H9 (cell line): ENCODE measurements at regions not wholly inside any gene's neighbourhood (a gene's known extent, or its start where the extent isn't known, plus 50 kb on each side); places are given as distances from the start of the nearest gene placed in this dataset.

Experiments
- DNase-seq: peaks from one replicate; pipeline ENCODE4 v3.0.0-alpha.2; 2017
- H2AFZ ChIP-seq: one replicate; pipeline ENCODE4 v1.6.1; 2013; ENCODE audit warnings: mild to moderate bottlenecking, low read length, control low read depth, moderate library complexity
- H2AK5ac ChIP-seq: 2 replicates; pipeline ENCODE4 v1.6.1; 2013; ENCODE audit warnings: low read length, control low read depth, mixed read lengths; ENCODE audit not compliant: insufficient read length
- H2BK120ac ChIP-seq: one replicate; pipeline ENCODE4 v1.6.1; 2013; ENCODE audit warnings: low read depth, mild to moderate bottlenecking, low read length, control low read depth, inconsistent platforms; ENCODE audit not compliant: poor library complexity, severe bottlenecking
- H2BK12ac ChIP-seq: 2 replicates; pipeline ENCODE4 v1.6.1; 2013; ENCODE audit warnings: low read length, control low read depth, mixed read lengths, low read depth; ENCODE audit not compliant: insufficient read length
- H2BK15ac ChIP-seq: 2 replicates; pipeline ENCODE4 v1.6.1; 2013; ENCODE audit warnings: low read depth, low read length, control low read depth
- H2BK20ac ChIP-seq: one replicate; pipeline ENCODE4 v1.6.1; 2013; ENCODE audit warnings: low read depth, mild to moderate bottlenecking, low read length, control low read depth, inconsistent platforms; ENCODE audit not compliant: poor library complexity, severe bottlenecking
- H2BK5ac ChIP-seq: 2 replicates; pipeline ENCODE4 v1.6.1; 2013; ENCODE audit warnings: low read length, control low read depth, mixed read lengths; ENCODE audit not compliant: insufficient read length
- H3K14ac ChIP-seq: 2 replicates; pipeline ENCODE4 v1.6.1; 2013; ENCODE audit warnings: low read length, control low read depth; ENCODE audit not compliant: insufficient read depth
- H3K18ac ChIP-seq: 2 replicates; pipeline ENCODE4 v1.6.1; 2013; ENCODE audit warnings: low read depth, mild to moderate bottlenecking, mixed read lengths, low read length, control low read depth; ENCODE audit not compliant: insufficient read length
- H3K23ac ChIP-seq: 2 replicates; pipeline ENCODE4 v1.6.1; 2013; ENCODE audit warnings: low read length, control low read depth, mixed read lengths, low read depth; ENCODE audit not compliant: insufficient read length
- H3K23me2 ChIP-seq: 2 replicates; pipeline ENCODE4 v1.6.1; 2013; ENCODE audit warnings: low read depth, mild to moderate bottlenecking, mixed read lengths, low read length, control low read depth; ENCODE audit not compliant: insufficient read length, poor library complexity, severe bottlenecking
- H3K27ac ChIP-seq: 2 replicates; pipeline ENCODE4 v1.5.1; 2013; ENCODE audit warnings: low read length, control low read depth, mixed read lengths, low read depth; ENCODE audit not compliant: insufficient read length
- H3K27me3 ChIP-seq: 2 replicates; pipeline ENCODE4 v1.6.1; 2013; ENCODE audit warnings: low read length, control low read depth, inconsistent platforms; ENCODE audit not compliant: insufficient read depth
- H3K4ac ChIP-seq: 2 replicates; pipeline ENCODE4 v1.6.1; 2013; ENCODE audit warnings: low read depth, mild to moderate bottlenecking, control low read depth, inconsistent platforms, low read length, moderate library complexity
- H3K4me1 ChIP-seq: 2 replicates; pipeline ENCODE4 v1.6.1; 2013; ENCODE audit warnings: low read length, control low read depth, inconsistent platforms; ENCODE audit not compliant: insufficient read depth
- H3K4me2 ChIP-seq: 2 replicates; pipeline ENCODE4 v1.6.1; 2013; ENCODE audit warnings: low read length, control low read depth, mixed read lengths; ENCODE audit not compliant: insufficient read length, insufficient read depth
- H3K56ac ChIP-seq: 2 replicates; pipeline ENCODE4 v1.6.1; 2013; ENCODE audit warnings: low read depth, mild to moderate bottlenecking, mixed read lengths, low read length, control low read depth; ENCODE audit not compliant: insufficient read length
- H3K79me1 ChIP-seq: 2 replicates; pipeline ENCODE4 v1.6.1; 2013; ENCODE audit warnings: low read depth, mild to moderate bottlenecking, moderate library complexity, low read length, control low read depth, inconsistent platforms; ENCODE audit not compliant: insufficient read depth, poor library complexity, severe bottlenecking
- H3K79me2 ChIP-seq: 2 replicates; pipeline ENCODE4 v1.6.1; 2013; ENCODE audit warnings: low read length, control low read depth, inconsistent platforms; ENCODE audit not compliant: insufficient read depth
- H3K9ac ChIP-seq: 2 replicates; pipeline ENCODE4 v1.6.1; 2013; ENCODE audit warnings: low read length, control low read depth, mixed read lengths; ENCODE audit not compliant: insufficient read length; ENCODE audit errors: extremely low read depth
- H3K9me3 ChIP-seq: one replicate; pipeline ENCODE4 v1.6.1; 2013; ENCODE audit warnings: low read depth, low read length, inconsistent platforms; ENCODE audit not compliant: control insufficient read depth
- H3T11ph ChIP-seq: one replicate; pipeline ENCODE4 v1.6.1; 2013; ENCODE audit warnings: mild to moderate bottlenecking, low read length, control low read depth, inconsistent platforms
- H4K20me1 ChIP-seq: one replicate; pipeline ENCODE4 v1.6.1; 2013; ENCODE audit not compliant: control insufficient read depth, insufficient read length, insufficient read depth
- H4K5ac ChIP-seq: 2 replicates; pipeline ENCODE4 v1.6.1; 2013; ENCODE audit warnings: low read depth, mild to moderate bottlenecking, mixed read lengths, low read length, control low read depth; ENCODE audit not compliant: insufficient read length
- H4K8ac ChIP-seq: replicated peaks from 2 replicates; pipeline ENCODE4 v1.6.1; 2013; ENCODE audit warnings: low read length, control low read depth, mixed read lengths, low read depth; ENCODE audit not compliant: insufficient read length
- H4K91ac ChIP-seq: 2 replicates; pipeline ENCODE4 v1.6.1; 2013; ENCODE audit warnings: low read depth, mild to moderate bottlenecking, moderate library complexity, mixed read lengths, low read length, control low read depth; ENCODE audit not compliant: insufficient read length
- H3K27ac Mint-ChIP-seq, 3 experiments: 2 replicates in 2 of 3; 3 replicates in 1 of 3; pipeline ENCODE4 v1.8.0; 2020 to 2021; ENCODE audit warnings: mixed read lengths in 3 of 3, mild to moderate bottlenecking in 1 of 3, moderate library complexity in 1 of 3
- H3K27me3 Mint-ChIP-seq: 2 replicates; pipeline ENCODE4 v1.8.0; 2021; ENCODE audit warnings: low read depth, mild to moderate bottlenecking, moderate library complexity, mixed read lengths
- H3K36me3 Mint-ChIP-seq, 3 experiments: 2 replicates in 2 of 3; 3 replicates in 1 of 3; pipeline ENCODE4 v1.8.0; 2020 to 2021; ENCODE audit warnings: low read depth in 3 of 3, mixed read lengths in 3 of 3; ENCODE audit not compliant: insufficient read depth in 1 of 3
- H3K4me1 Mint-ChIP-seq, 2 experiments: 2 replicates each; pipeline ENCODE4 v1.8.0; 2020; ENCODE audit warnings: mixed read lengths in 2 of 2
- H3K4me3 Mint-ChIP-seq, 2 experiments: 2 replicates in 1 of 2; 3 replicates in 1 of 2; pipeline ENCODE4 v1.8.0; 2020 to 2021; ENCODE audit warnings: mild to moderate bottlenecking in 2 of 2, mixed read lengths in 2 of 2, moderate library complexity in 1 of 2
- H3K9me3 Mint-ChIP-seq, 2 experiments: 2 replicates in 1 of 2; 3 replicates in 1 of 2; pipeline ENCODE4 v1.8.0; 2020; ENCODE audit warnings: mild to moderate bottlenecking in 2 of 2, mixed read lengths in 2 of 2, moderate library complexity in 1 of 2
- WGBS: extraction: QIAGEN DNeasy Blood & Tissue Kit; methylation state at CpG from one replicate; pipeline ENCODE4 v1.1.7; 2013; ENCODE audit warnings: missing lambda C conversion rate, low lambda C conversion rate, mixed read lengths; ENCODE audit not compliant: insufficient read length; ENCODE audit errors: extremely low coverage; 5-methylcytosine and 5-hydroxymethylcytosine counted together
- TF ChIP-seq, protein P1 (sequence below): fragments of 200-600 bp; sonication (generic); conservative IDR thresholded peaks from 3 replicates; pipeline ENCODE4 v1.8.0; 2021; ENCODE audit warnings: antibody characterized with exemption, mild to moderate bottlenecking

DNA sequence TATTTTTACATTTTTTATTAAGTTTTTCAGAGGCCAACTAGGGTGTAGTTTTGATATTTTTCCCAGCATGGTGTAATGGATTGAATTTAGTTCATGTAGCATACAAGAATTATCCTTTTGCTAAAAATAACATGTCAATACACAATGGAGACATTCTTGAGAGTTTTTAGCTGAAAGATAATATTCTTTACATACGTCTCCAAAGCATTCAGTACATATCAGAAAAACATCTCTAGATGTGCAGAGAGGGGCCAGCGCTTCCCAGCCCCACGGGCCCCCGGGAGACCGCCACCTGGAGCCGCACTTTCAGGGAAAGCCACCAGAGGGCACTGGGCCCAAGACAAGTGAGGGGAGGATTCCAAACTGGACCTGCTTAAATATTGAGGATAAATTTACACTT lies 499.4 kb downstream of the GALR1 start:
- Histone ChIP-seq H3K56ac (no peak overlapping the region), H3K18ac (no peak overlapping the region), H2BK20ac (no peak overlapping the region), H2BK15ac (no peak overlapping the region), H3K4ac (no peak overlapping the region), H4K91ac (no peak overlapping the region), H3K9ac (no peak overlapping the region), H3K4me2 (no peak overlapping the region), H4K20me1 (no peaks in the 10 kb centered on the region), H3K23ac (no peak overlapping the region), H2BK120ac (no peak overlapping the region), H3K4me1 (0 out of 2 replicates have a peak, but pooled peaks cover 5% of the 10 kb centered on the region), H4K5ac (no peak overlapping the region), H3K27me3 (no peaks in the 10 kb centered on the region), H2BK12ac (no peak overlapping the region), H2BK5ac (no peak overlapping the region), H3K23me2 (no peaks in the 10 kb centered on the region), H3K27ac (no peak overlapping the region), H2AK5ac (no peak overlapping the region), H3K79me1 (no peaks in the 10 kb centered on the region), H3T11ph (no peak overlapping the region), H3K9me3 (no peaks in the 10 kb centered on the region), H4K8ac (no peak overlapping the region), H3K79me2 (no peaks in the 10 kb centered on the region), H2AFZ (no peak overlapping the region), H3K14ac (no peak overlapping the region)
- peaks cover 2% of the 10 kb centered on the region; the same call in 1 of the 2 replicates for H3K27me3 Mint-ChIP-seq
- peaks cover 14 to 18% of the 10 kb centered on the region in 2 experiments for H3K4me1 Mint-ChIP-seq
- WGBS = no CpG with 5 or more reads among the region's 6 CpGs
- TF ChIP-seq, protein P1, sequence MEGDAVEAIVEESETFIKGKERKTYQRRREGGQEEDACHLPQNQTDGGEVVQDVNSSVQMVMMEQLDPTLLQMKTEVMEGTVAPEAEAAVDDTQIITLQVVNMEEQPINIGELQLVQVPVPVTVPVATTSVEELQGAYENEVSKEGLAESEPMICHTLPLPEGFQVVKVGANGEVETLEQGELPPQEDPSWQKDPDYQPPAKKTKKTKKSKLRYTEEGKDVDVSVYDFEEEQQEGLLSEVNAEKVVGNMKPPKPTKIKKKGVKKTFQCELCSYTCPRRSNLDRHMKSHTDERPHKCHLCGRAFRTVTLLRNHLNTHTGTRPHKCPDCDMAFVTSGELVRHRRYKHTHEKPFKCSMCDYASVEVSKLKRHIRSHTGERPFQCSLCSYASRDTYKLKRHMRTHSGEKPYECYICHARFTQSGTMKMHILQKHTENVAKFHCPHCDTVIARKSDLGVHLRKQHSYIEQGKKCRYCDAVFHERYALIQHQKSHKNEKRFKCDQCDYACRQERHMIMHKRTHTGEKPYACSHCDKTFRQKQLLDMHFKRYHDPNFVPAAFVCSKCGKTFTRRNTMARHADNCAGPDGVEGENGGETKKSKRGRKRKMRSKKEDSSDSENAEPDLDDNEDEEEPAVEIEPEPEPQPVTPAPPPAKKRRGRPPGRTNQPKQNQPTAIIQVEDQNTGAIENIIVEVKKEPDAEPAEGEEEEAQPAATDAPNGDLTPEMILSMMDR = peak; percentile 93
- no peak overlapping the region for H3K27ac Mint-ChIP-seq
- no peak overlapping the region for H3K4me3 Mint-ChIP-seq
- DNase-seq = peak; percentile 50
- H3K36me3 Mint-ChIP-seq = peaks cover 0 to 4% (median 0%) of the 10 kb centered on the region in 3 experiments; a peak in 2 of 7 replicates
- H3K9me3 Mint-ChIP-seq = peaks cover 0 to 2% of the 10 kb centered on the region in 2 experiments; a peak in 2 of 5 replicates
